MM.1S (cell line): ENCODE measurements at regions not wholly inside any gene's neighbourhood (a gene's known extent, or its start where the extent isn't known, plus 50 kb on each side); places are given as distances from the start of the nearest gene placed in this dataset.

Experiments
- EZH2 ChIP-seq: fragments of 300-600 bp; sonication (generic); optimal IDR thresholded peaks from 2 replicates; pipeline ENCODE3; 2017; ENCODE audit warnings: low read depth, mild to moderate bottlenecking, antibody characterized with exemption, low read length, mixed read lengths
- EZH2phosphoT487 ChIP-seq: fragments of 300-600 bp; sonication (generic); IDR thresholded peaks from 2 replicates; pipeline ENCODE4 v1.6.1; 2018; ENCODE audit warnings: antibody characterized with exemption, low read length
- TF ChIP-seq, protein P1 (sequence below): fragments of 300-600 bp; sonication (generic); IDR thresholded peaks from 2 replicates; pipeline ENCODE4 v1.5.1; 2016; ENCODE audit warnings: antibody characterized with exemption, low read length, mixed read lengths

DNA sequence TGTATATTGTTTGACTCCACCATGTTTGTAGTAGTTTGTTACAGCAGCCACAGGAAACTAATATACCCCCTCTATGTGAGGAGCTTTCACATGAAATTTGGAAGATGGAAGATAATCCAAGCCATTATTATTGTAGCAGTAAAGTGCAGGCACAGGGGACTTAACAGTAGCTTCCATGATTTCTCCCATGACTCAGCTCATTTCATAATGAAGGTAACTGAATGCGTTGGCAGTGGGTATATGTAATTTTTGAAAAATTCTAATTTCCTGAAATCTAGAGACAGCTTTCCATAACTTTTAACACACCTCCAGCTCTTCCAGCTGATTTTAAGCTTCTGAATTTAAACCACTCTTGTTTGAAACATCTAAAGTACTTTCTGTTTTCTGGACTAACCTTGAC lies 181.2 kb downstream of the NR4A2 start:
- TF ChIP-seq, protein P1, sequence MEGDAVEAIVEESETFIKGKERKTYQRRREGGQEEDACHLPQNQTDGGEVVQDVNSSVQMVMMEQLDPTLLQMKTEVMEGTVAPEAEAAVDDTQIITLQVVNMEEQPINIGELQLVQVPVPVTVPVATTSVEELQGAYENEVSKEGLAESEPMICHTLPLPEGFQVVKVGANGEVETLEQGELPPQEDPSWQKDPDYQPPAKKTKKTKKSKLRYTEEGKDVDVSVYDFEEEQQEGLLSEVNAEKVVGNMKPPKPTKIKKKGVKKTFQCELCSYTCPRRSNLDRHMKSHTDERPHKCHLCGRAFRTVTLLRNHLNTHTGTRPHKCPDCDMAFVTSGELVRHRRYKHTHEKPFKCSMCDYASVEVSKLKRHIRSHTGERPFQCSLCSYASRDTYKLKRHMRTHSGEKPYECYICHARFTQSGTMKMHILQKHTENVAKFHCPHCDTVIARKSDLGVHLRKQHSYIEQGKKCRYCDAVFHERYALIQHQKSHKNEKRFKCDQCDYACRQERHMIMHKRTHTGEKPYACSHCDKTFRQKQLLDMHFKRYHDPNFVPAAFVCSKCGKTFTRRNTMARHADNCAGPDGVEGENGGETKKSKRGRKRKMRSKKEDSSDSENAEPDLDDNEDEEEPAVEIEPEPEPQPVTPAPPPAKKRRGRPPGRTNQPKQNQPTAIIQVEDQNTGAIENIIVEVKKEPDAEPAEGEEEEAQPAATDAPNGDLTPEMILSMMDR = no peak
- TF ChIP-seq EZH2 (no peak), EZH2phosphoT487 (no peak)
